GM20000 (cell line): ENCODE measurements at regions not wholly inside any gene's neighbourhood (a gene's known extent, or its start where the extent isn't known, plus 50 kb on each side); places are given as distances from the start of the nearest gene placed in this dataset.
"Not testable (repeated sequence)": the region's sequence is repeated elsewhere in the genome, so short reads cannot be mapped to it uniquely, and the experiment has no call there.

ENCODE experiments used
- DNase-seq: peaks from one replicate; pipeline ENCODE4 v3.0.0; 2012; ENCODE audit warnings: low spot score
- CTCF ChIP-seq: IDR thresholded peaks from 2 replicates; pipeline ENCODE4 v1.5.1; 2012; ENCODE audit warnings: mild to moderate bottlenecking, control low read depth; ENCODE audit errors: extremely low read depth, missing control alignments

- no peak for DNase-seq
- TF ChIP-seq CTCF = no peak
Observed at GRCh38 chr3:139130390-139131140, 85.9 kb upstream of the PRR23C start.

- TF ChIP-seq CTCF = no peak
- no peak for DNase-seq
Observed at GRCh38 chr3:139131951-139132350, 87.3 kb upstream of the PRR23C start.

- no peak for DNase-seq
Observed at GRCh38 chr3:139132976-139133375, 88.3 kb upstream of the PRR23C start.

GRCh38 chr3:139134678-139135372 lies 90.1 kb upstream of the PRR23C start:
- DNase-seq = no peak
- TF ChIP-seq CTCF = no peak

More at GRCh38 chr3:139132976-139133375, 88.3 kb upstream of the PRR23C start:
- TF ChIP-seq CTCF = no peak

GRCh38 chr3:139135657-139136056 lies 91.0 kb upstream of the PRR23C start:
- no peak for TF ChIP-seq CTCF
- no peak for DNase-seq

- no peak for TF ChIP-seq CTCF
- no peak for DNase-seq
Observed at GRCh38 chr3:139136469-139137202, 91.9 kb upstream of the PRR23C start.

GRCh38 chr3:139140553-139140952 lies 95.9 kb upstream of the PRR23C start:
- DNase-seq = no peak
- TF ChIP-seq CTCF = no peak

- not testable (repeated sequence) for DNase-seq
Observed at GRCh38 chr3:139145980-139146379, 101.3 kb upstream of the PRR23C start.
